ENCODE measurements at regions not wholly inside any gene's neighbourhood (a gene's known extent, or its start where the extent isn't known, plus 50 kb on each side); places are given as distances from the start of the nearest gene placed in this dataset.

GRCh38 chr1:208850442-208850841, 606.3 kb upstream of the PLXNA2 start:
- H3K9me3 ChIP-seq, result no peaks in the 10 kb centered on the region
- intact Hi-C loops (cut with DNase I), result no loop called here
- no peak overlapping the region for H3K4me3 ChIP-seq
- H3K36me3 ChIP-seq, result no peaks in the 10 kb centered on the region
- no peaks in the 10 kb centered on the region for H3K4me1 ChIP-seq
- no peak for TF ChIP-seq CTCF (IDR thresholded peaks at IDR 0.05)
- no peak for TF ChIP-seq POLR2A (IDR thresholded peaks at IDR 0.05)
- TF ChIP-seq EP300 (IDR thresholded peaks at IDR 0.05), result no peak
- no peak for TF ChIP-seq POLR2AphosphoS5 (IDR thresholded peaks at IDR 0.05)
- H3K27me3 ChIP-seq, result no peaks in the 10 kb centered on the region
- DNase-seq, result no peak
- WGBS, 2 donors, result 85 to 89% methylated on average over 5 of the region's 5 CpGs
- no peak overlapping the region for H3K27ac ChIP-seq

- intact Hi-C loops (cut with DNase I), result no loop called here
- WGBS, 2 donors, result 80 to 81% methylated on average over 2 of the region's 2 CpGs
- Histone ChIP-seq H3K4me3 (no peak overlapping the region), H3K4me1 (no peaks in the 10 kb centered on the region), H3K27me3 (no peaks in the 10 kb centered on the region), H3K36me3 (no peaks in the 10 kb centered on the region), H3K9me3 (no peaks in the 10 kb centered on the region), H3K27ac (no peak overlapping the region)
- DNase-seq, result no peak
- TF ChIP-seq CTCF (IDR thresholded peaks at IDR 0.05), result no peak
- TF ChIP-seq POLR2A (IDR thresholded peaks at IDR 0.05), result no peak
- TF ChIP-seq POLR2AphosphoS5 (IDR thresholded peaks at IDR 0.05), result no peak
- no peak for TF ChIP-seq EP300 (IDR thresholded peaks at IDR 0.05)
Observed at GRCh38 chr1:208851366-208851765, 607.2 kb upstream of the PLXNA2 start.

- H3K9me3 ChIP-seq, result no peaks in the 10 kb centered on the region
- H3K27me3 ChIP-seq, result no peaks in the 10 kb centered on the region
- no peak for DNase-seq
- H3K4me1 ChIP-seq, result no peaks in the 10 kb centered on the region
- intact Hi-C loops (cut with DNase I), result no loop called here
- TF ChIP-seq POLR2AphosphoS5 (IDR thresholded peaks at IDR 0.05) (no peak), CTCF (IDR thresholded peaks at IDR 0.05) (no peak)
- no peak overlapping the region for H3K4me3 ChIP-seq
- no peak overlapping the region for H3K27ac ChIP-seq
- no peaks in the 10 kb centered on the region for H3K36me3 ChIP-seq
- WGBS, 2 donors, result 73 to 89% methylated on average over 3 of the region's 3 CpGs
Observed at GRCh38 chr1:208852911-208853310, 608.7 kb upstream of the PLXNA2 start.

GRCh38 chr1:208855403-208855802, 611.2 kb upstream of the PLXNA2 start:
- 72 to 78% methylated on average over 1 of the region's 1 CpG for WGBS, 2 donors
- TF ChIP-seq EP300 (IDR thresholded peaks at IDR 0.05) (no peak), CTCF (IDR thresholded peaks at IDR 0.05) (no peak), POLR2A (IDR thresholded peaks at IDR 0.05) (no peak), POLR2AphosphoS5 (IDR thresholded peaks at IDR 0.05) (no peak)
- Histone ChIP-seq H3K36me3 (no peaks in the 10 kb centered on the region), H3K4me3 (no peak overlapping the region), H3K9me3 (no peaks in the 10 kb centered on the region), H3K27ac (no peak overlapping the region), H3K27me3 (no peaks in the 10 kb centered on the region), H3K4me1 (no peaks in the 10 kb centered on the region)
- intact Hi-C loops (cut with DNase I), result no loop called here
- DNase-seq, result no peak

GRCh38 chr1:208857465-208857864, 613.3 kb upstream of the PLXNA2 start:
- Histone ChIP-seq H3K27ac (no peak overlapping the region), H3K27me3 (no peaks in the 10 kb centered on the region), H3K36me3 (no peaks in the 10 kb centered on the region), H3K4me3 (no peak overlapping the region), H3K4me1 (no peaks in the 10 kb centered on the region), H3K9me3 (no peaks in the 10 kb centered on the region)
- no peak for DNase-seq
- WGBS, 2 donors, result 92 to 94% methylated on average over 2 of the region's 2 CpGs
- TF ChIP-seq POLR2AphosphoS5 (IDR thresholded peaks at IDR 0.05) (no peak), POLR2A (IDR thresholded peaks at IDR 0.05) (no peak), CTCF (IDR thresholded peaks at IDR 0.05) (no peak), EP300 (IDR thresholded peaks at IDR 0.05) (no peak)
- intact Hi-C loops (cut with DNase I), result no loop called here

All from sigmoid colon (tissue), 6 donors.